ENCODE measurements at regions not wholly inside any gene's neighbourhood (a gene's known extent, or its start where the extent isn't known, plus 50 kb on each side); places are given as distances from the start of the nearest gene placed in this dataset.

- no peaks in the 10 kb centered on the region for H3K4me1 ChIP-seq (ENCODE audit: control insufficient read depth in 2 of 2, insufficient read depth in 2 of 2, low read length in 2 of 2)
- H3K27me3 Mint-ChIP-seq = peaks cover 0 to 31% (median 9%) of the 10 kb centered on the region in 5 donors
- ChIA-PET CTCF (no interaction called here), POLR2A (no interaction called here)
- no peaks in the 10 kb centered on the region for H3K27me3 ChIP-seq (ENCODE audit: control insufficient read depth in 2 of 2, insufficient read depth in 2 of 2, low read length in 2 of 2)
- H3K9me3 ChIP-seq (ENCODE audit: control insufficient read depth in 2 of 3, low read length in 3 of 3) = no peaks in the 10 kb centered on the region
- ATAC-seq (no peak), DNase-seq (no peak)
- no peak overlapping the region for H3K4me3 ChIP-seq (ENCODE audit: low read length)
- H3K36me3 ChIP-seq (ENCODE audit: control insufficient read depth in 2 of 3, insufficient read depth in 3 of 3, low read length in 3 of 3) = no peaks in the 10 kb centered on the region
- H3K27ac Mint-ChIP-seq = no peak overlapping the region
- H3K4me3 Mint-ChIP-seq = no peak overlapping the region
- no peaks in the 10 kb centered on the region for H3K9me3 Mint-ChIP-seq
- no peak overlapping the region for H3K27ac ChIP-seq (ENCODE audit: low read depth, low read length)
- intact Hi-C loops (cut with micrococcal nuclease) = no loop called here
- H3K4me1 Mint-ChIP-seq = peaks cover 0 to 2% (median 0%) of the 10 kb centered on the region in 7 donors
- no peaks in the 10 kb centered on the region for H3K36me3 Mint-ChIP-seq
These were observed 161.3 kb downstream of the INSIG2 start for GRCh38 chr2:118249531-118249930.

- no peaks in the 10 kb centered on the region for H3K9me3 ChIP-seq (ENCODE audit: control insufficient read depth in 2 of 3, low read length in 3 of 3)
- H3K36me3 ChIP-seq (ENCODE audit: control insufficient read depth in 2 of 3, insufficient read depth in 3 of 3, low read length in 3 of 3) = no peaks in the 10 kb centered on the region
- ChIA-PET CTCF (no interaction called here), POLR2A (no interaction called here)
- no peak overlapping the region for H3K27ac ChIP-seq (ENCODE audit: low read depth, low read length)
- H3K27ac Mint-ChIP-seq = no peak overlapping the region
- H3K4me1 Mint-ChIP-seq = peaks cover 0 to 2% (median 0%) of the 10 kb centered on the region in 7 donors
- intact Hi-C loops (cut with micrococcal nuclease) = no loop called here
- no peak for DNase-seq
- no peaks in the 10 kb centered on the region for H3K36me3 Mint-ChIP-seq
- no peaks in the 10 kb centered on the region for H3K27me3 ChIP-seq (ENCODE audit: control insufficient read depth in 2 of 2, insufficient read depth in 2 of 2, low read length in 2 of 2)
- no peak overlapping the region for H3K4me3 Mint-ChIP-seq
- no peak overlapping the region for H3K4me3 ChIP-seq (ENCODE audit: low read length)
- H3K9me3 Mint-ChIP-seq = no peaks in the 10 kb centered on the region
- H3K4me1 ChIP-seq (ENCODE audit: control insufficient read depth in 2 of 2, insufficient read depth in 2 of 2, low read length in 2 of 2) = no peaks in the 10 kb centered on the region
- peaks cover 0 to 43% (median 20%) of the 10 kb centered on the region in 5 donors for H3K27me3 Mint-ChIP-seq
- no peak for ATAC-seq
These were observed 158.5 kb downstream of the INSIG2 start for GRCh38 chr2:118246726-118247125.

GRCh38 chr2:118246079-118246478 is 157.8 kb downstream of the INSIG2 start:
- DNase-seq (no peak), ATAC-seq (no peak)
- Mint-ChIP-seq H3K27me3 (peaks cover 0 to 45% (median 25%) of the 10 kb centered on the region in 5 donors), H3K4me3 (no peak overlapping the region), H3K4me1 (peaks cover 0 to 2% (median 0%) of the 10 kb centered on the region in 7 donors), H3K9me3 (no peaks in the 10 kb centered on the region), H3K27ac (no peak overlapping the region), H3K36me3 (no peaks in the 10 kb centered on the region)
- CTCF ChIA-PET = no interaction called here
- no peaks in the 10 kb centered on the region for H3K27me3 ChIP-seq (ENCODE audit: control insufficient read depth in 2 of 2, insufficient read depth in 2 of 2, low read length in 2 of 2)
- intact Hi-C loops (cut with micrococcal nuclease) = no loop called here
- H3K4me1 ChIP-seq (ENCODE audit: control insufficient read depth in 2 of 2, insufficient read depth in 2 of 2, low read length in 2 of 2) = no peaks in the 10 kb centered on the region
- no peak overlapping the region for H3K27ac ChIP-seq (ENCODE audit: low read depth, low read length)
- H3K9me3 ChIP-seq (ENCODE audit: control insufficient read depth in 2 of 3, low read length in 3 of 3) = no peaks in the 10 kb centered on the region
- H3K36me3 ChIP-seq (ENCODE audit: control insufficient read depth in 2 of 3, insufficient read depth in 3 of 3, low read length in 3 of 3) = no peaks in the 10 kb centered on the region
- no peak overlapping the region for H3K4me3 ChIP-seq (ENCODE audit: low read length)
- POLR2A ChIA-PET = no interaction called here

- no peaks in the 10 kb centered on the region for H3K9me3 ChIP-seq (ENCODE audit: control insufficient read depth in 2 of 3, low read length in 3 of 3)
- intact Hi-C loops (cut with micrococcal nuclease) = no loop called here
- no peak overlapping the region for H3K27ac ChIP-seq (ENCODE audit: low read depth, low read length)
- DNase-seq (no peak), ATAC-seq (no peak)
- Mint-ChIP-seq H3K27me3 (peaks cover 0 to 42% (median 30%) of the 10 kb centered on the region in 5 donors), H3K9me3 (peaks cover 0 to 6% (median under 1%) of the 10 kb centered on the region in 11 donors), H3K4me1 (peaks cover 0 to 2% (median 0%) of the 10 kb centered on the region in 7 donors), H3K4me3 (no peak overlapping the region), H3K36me3 (peaks cover 0 to under 1% (median 0%) of the 10 kb centered on the region in 5 donors), H3K27ac (no peak overlapping the region)
- no peaks in the 10 kb centered on the region for H3K4me1 ChIP-seq (ENCODE audit: control insufficient read depth in 2 of 2, insufficient read depth in 2 of 2, low read length in 2 of 2)
- CTCF ChIA-PET = no interaction called here
- no peaks in the 10 kb centered on the region for H3K36me3 ChIP-seq (ENCODE audit: control insufficient read depth in 2 of 3, insufficient read depth in 3 of 3, low read length in 3 of 3)
- no peak overlapping the region for H3K4me3 ChIP-seq (ENCODE audit: low read length)
- POLR2A ChIA-PET = no interaction called here
- no peaks in the 10 kb centered on the region for H3K27me3 ChIP-seq (ENCODE audit: control insufficient read depth in 2 of 2, insufficient read depth in 2 of 2, low read length in 2 of 2)
These were observed 156.4 kb downstream of the INSIG2 start for GRCh38 chr2:118244686-118245085.

GRCh38 chr2:118243031-118243430 is 154.8 kb downstream of the INSIG2 start:
- no peaks in the 10 kb centered on the region for H3K4me1 ChIP-seq (ENCODE audit: control insufficient read depth in 2 of 2, insufficient read depth in 2 of 2, low read length in 2 of 2)
- Mint-ChIP-seq H3K36me3 (peaks cover 0 to 3% (median 0%) of the 10 kb centered on the region in 5 donors), H3K27me3 (peaks cover 0 to 43% (median 35%) of the 10 kb centered on the region in 5 donors), H3K27ac (no peak overlapping the region), H3K4me1 (no peaks in the 10 kb centered on the region), H3K4me3 (no peak overlapping the region), H3K9me3 (peaks cover 0 to 18% (median 7%) of the 10 kb centered on the region in 11 donors)
- no peaks in the 10 kb centered on the region for H3K27me3 ChIP-seq (ENCODE audit: control insufficient read depth in 2 of 2, insufficient read depth in 2 of 2, low read length in 2 of 2)
- DNase-seq (no peak), ATAC-seq (no peak)
- no peak overlapping the region for H3K4me3 ChIP-seq (ENCODE audit: low read length)
- intact Hi-C loops (cut with micrococcal nuclease) = no loop called here
- ChIA-PET POLR2A (no interaction called here), CTCF (interaction anchor here (0.6 kb wide), 1 partner anchor 229 kb away, joined by 3 read pairs; the partner anchor contains the start of gene CCDC93)
- H3K9me3 ChIP-seq (ENCODE audit: control insufficient read depth in 2 of 3, low read length in 3 of 3) = no peaks in the 10 kb centered on the region
- no peak overlapping the region for H3K27ac ChIP-seq (ENCODE audit: low read depth, low read length)
- no peaks in the 10 kb centered on the region for H3K36me3 ChIP-seq (ENCODE audit: control insufficient read depth in 2 of 3, insufficient read depth in 3 of 3, low read length in 3 of 3)

- CTCF ChIA-PET = no interaction called here
- POLR2A ChIA-PET = no interaction called here
- Histone ChIP-seq H3K36me3 (ENCODE audit: control insufficient read depth in 2 of 3, insufficient read depth in 3 of 3, low read length in 3 of 3) (no peaks in the 10 kb centered on the region), H3K27me3 (ENCODE audit: control insufficient read depth in 2 of 2, insufficient read depth in 2 of 2, low read length in 2 of 2) (no peaks in the 10 kb centered on the region), H3K9me3 (ENCODE audit: control insufficient read depth in 2 of 3, low read length in 3 of 3) (no peaks in the 10 kb centered on the region), H3K27ac (ENCODE audit: low read depth, low read length) (no peak overlapping the region), H3K4me3 (ENCODE audit: low read length) (no peak overlapping the region), H3K4me1 (ENCODE audit: control insufficient read depth in 2 of 2, insufficient read depth in 2 of 2, low read length in 2 of 2) (no peaks in the 10 kb centered on the region)
- Mint-ChIP-seq H3K4me1 (no peaks in the 10 kb centered on the region), H3K9me3 (peaks cover 0 to 24% (median 7%) of the 10 kb centered on the region in 11 donors), H3K36me3 (peaks cover 0 to 3% (median 0%) of the 10 kb centered on the region in 5 donors), H3K4me3 (no peak overlapping the region), H3K27ac (no peak overlapping the region), H3K27me3 (peaks cover under 1 to 46% (median 40%) of the 10 kb centered on the region in 5 donors)
- intact Hi-C loops (cut with micrococcal nuclease) = no loop called here
- ATAC-seq = no peak
- DNase-seq = no peak
These were observed 153.9 kb downstream of the INSIG2 start for GRCh38 chr2:118242216-118242615.

GRCh38 chr2:118241128-118241527 is 152.9 kb downstream of the INSIG2 start:
- Histone ChIP-seq H3K36me3 (ENCODE audit: control insufficient read depth in 2 of 3, insufficient read depth in 3 of 3, low read length in 3 of 3) (no peaks in the 10 kb centered on the region), H3K27ac (ENCODE audit: low read depth, low read length) (no peak overlapping the region), H3K27me3 (ENCODE audit: control insufficient read depth in 2 of 2, insufficient read depth in 2 of 2, low read length in 2 of 2) (no peaks in the 10 kb centered on the region), H3K9me3 (ENCODE audit: control insufficient read depth in 2 of 3, low read length in 3 of 3) (no peaks in the 10 kb centered on the region), H3K4me1 (ENCODE audit: control insufficient read depth in 2 of 2, insufficient read depth in 2 of 2, low read length in 2 of 2) (no peaks in the 10 kb centered on the region), H3K4me3 (ENCODE audit: low read length) (no peak overlapping the region)
- intact Hi-C loops (cut with micrococcal nuclease) = no loop called here
- no peak for ATAC-seq
- H3K4me3 Mint-ChIP-seq = no peak overlapping the region
- no peak for DNase-seq
- no peak overlapping the region for H3K27ac Mint-ChIP-seq
- peaks cover 0 to 26% (median 7%) of the 10 kb centered on the region in 11 donors for H3K9me3 Mint-ChIP-seq
- CTCF ChIA-PET = no interaction called here
- peaks cover 4 to 47% (median 44%) of the 10 kb centered on the region in 5 donors for H3K27me3 Mint-ChIP-seq
- H3K4me1 Mint-ChIP-seq = no peaks in the 10 kb centered on the region
- peaks cover 0 to 3% (median 0%) of the 10 kb centered on the region in 5 donors for H3K36me3 Mint-ChIP-seq
- POLR2A ChIA-PET = no interaction called here

All from naive thymus-derived CD4-positive, alpha-beta T cell (primary cell).